Heart left ventricle (tissue), 13 donors: ENCODE measurements at regions not wholly inside any gene's neighbourhood (a gene's known extent, or its start where the extent isn't known, plus 50 kb on each side); places are given as distances from the start of the nearest gene placed in this dataset.

ENCODE experiments used
- CTCF ChIP-seq, 12 donors: fragments of 200-600 bp; sonication (generic) in 4 of 12; IDR thresholded peaks; one replicate each; pipeline versions ENCODE4 v1.5.0 to v1.8.0; 2018 to 2022; ENCODE audit warnings: antibody characterized with exemption in 12 of 12, mild to moderate bottlenecking in 5 of 12
- POLR2A ChIP-seq, 2 donors: fragments of 450-650 bp; IDR thresholded peaks; one replicate each; pipeline ENCODE4 v1.6.1; 2017; ENCODE audit warnings: antibody characterized with exemption in 2 of 2, mild to moderate bottlenecking in 2 of 2, moderate library complexity in 2 of 2
- donor health status: ischemic (EF 13 %, LVEDD 7.1; RV severe dilation, severe dysfunction).
- donor health status: DM: no; HTN: yes; CAD: no.
- donor health status: DM: no; HTN: no; CAD: no.
- donor health status: ischemic (EF 25% LVEDD 6.9; RV normal size, moderate dysfunction).
- donor health status: ischemic (EF 25% LVEDD 5.7; RV mildly dilated, moderate dysfunction).
- donor health status: ischemic (EF 35%, LVEDD 5.7; RV mildly dilated, moderate dysfunction).
- donor health status: nonischemic (EF 11% LVEDD 7.7; RV severe dilation, severe dysfunction).
- donor health status: DM: yes; HTN: yes; CAD: no.
- donor health status: PGD.
- donor health status: ischemic (EF 29% LVEDD 5.4; RV normal size, mild dysfunction).
- donor health status: nonischemic (EF 23%, LVEDD 6.1; RV moderate dilation, normal function).

GRCh38 chrY:7723991-7724632 lies 812.6 kb upstream of the AMELY start:
- TF ChIP-seq CTCF (IDR thresholded peaks at IDR 0.05): no peak
- no peak for TF ChIP-seq POLR2A (IDR thresholded peaks at IDR 0.05)
